ENCODE measurements at regions not wholly inside any gene's neighbourhood (a gene's known extent, or its start where the extent isn't known, plus 50 kb on each side); places are given as distances from the start of the nearest gene placed in this dataset.

GRCh38 chr10:29809383-29809782 is 174.6 kb upstream of the SVIL start:
- Mint-ChIP-seq H3K27ac (no peak overlapping the region), H3K4me3 (no peak overlapping the region), H3K9me3 (peaks cover 7% of the 10 kb centered on the region), H3K36me3 (ENCODE audit: low read depth) (peaks cover 8% of the 10 kb centered on the region), H3K27me3 (peaks cover 16% of the 10 kb centered on the region), H3K4me1 (peaks cover 33% of the 10 kb centered on the region)
- no peak for DNase-seq
- POLR2A ChIA-PET: no interaction called here
- CTCF ChIA-PET: no interaction called here

GRCh38 chr10:29807163-29807806 is 172.5 kb upstream of the SVIL start:
- DNase-seq: no peak
- ChIA-PET CTCF (no interaction called here), POLR2A (no interaction called here)
- H3K4me3 Mint-ChIP-seq: no peak overlapping the region
- H3K27me3 Mint-ChIP-seq: peaks cover 16% of the 10 kb centered on the region
- no peak overlapping the region for H3K27ac Mint-ChIP-seq
- peaks cover 40% of the 10 kb centered on the region for H3K4me1 Mint-ChIP-seq
- peaks cover 7% of the 10 kb centered on the region for H3K9me3 Mint-ChIP-seq
- peaks cover 8% of the 10 kb centered on the region for H3K36me3 Mint-ChIP-seq (ENCODE audit: low read depth)

GRCh38 chr10:29806350-29806788 is 171.6 kb upstream of the SVIL start:
- ChIA-PET CTCF (no interaction called here), POLR2A (no interaction called here)
- Mint-ChIP-seq H3K4me1 (peaks cover 31% of the 10 kb centered on the region), H3K36me3 (ENCODE audit: low read depth) (peaks cover 8% of the 10 kb centered on the region), H3K27ac (no peak overlapping the region), H3K9me3 (peaks cover 7% of the 10 kb centered on the region), H3K27me3 (peaks cover 21% of the 10 kb centered on the region), H3K4me3 (no peak overlapping the region)
- DNase-seq: no peak

- Mint-ChIP-seq H3K4me3 (no peak overlapping the region), H3K4me1 (peaks cover 20% of the 10 kb centered on the region), H3K27ac (no peak overlapping the region), H3K9me3 (peaks cover 7% of the 10 kb centered on the region), H3K27me3 (peaks cover 23% of the 10 kb centered on the region), H3K36me3 (ENCODE audit: low read depth) (peaks cover 3% of the 10 kb centered on the region)
- DNase-seq: no peak
- POLR2A ChIA-PET: no interaction called here
- CTCF ChIA-PET: no interaction called here
These were observed 170.5 kb upstream of the SVIL start for GRCh38 chr10:29805134-29805723.

GRCh38 chr10:29804025-29804852 is 169.5 kb upstream of the SVIL start:
- no peak for DNase-seq
- POLR2A ChIA-PET: no interaction called here
- CTCF ChIA-PET: no interaction called here
- Mint-ChIP-seq H3K9me3 (peaks cover 7% of the 10 kb centered on the region), H3K27ac (peak overlapping the region; percentile 47), H3K4me3 (no peak overlapping the region), H3K36me3 (ENCODE audit: low read depth) (no peaks in the 10 kb centered on the region), H3K27me3 (peaks cover 22% of the 10 kb centered on the region), H3K4me1 (peaks cover 15% of the 10 kb centered on the region)

- DNase-seq: no peak
- H3K4me3 Mint-ChIP-seq: no peak overlapping the region
- H3K27me3 Mint-ChIP-seq: peaks cover 16% of the 10 kb centered on the region
- no peaks in the 10 kb centered on the region for H3K36me3 Mint-ChIP-seq (ENCODE audit: low read depth)
- CTCF ChIA-PET: no interaction called here
- POLR2A ChIA-PET: no interaction called here
- H3K4me1 Mint-ChIP-seq: peaks cover 15% of the 10 kb centered on the region
- H3K9me3 Mint-ChIP-seq: peaks cover 7% of the 10 kb centered on the region
- H3K27ac Mint-ChIP-seq: no peak overlapping the region
These were observed 167.4 kb upstream of the SVIL start for GRCh38 chr10:29802171-29802570.

- Mint-ChIP-seq H3K27ac (no peak overlapping the region), H3K36me3 (ENCODE audit: low read depth) (no peaks in the 10 kb centered on the region), H3K4me1 (peaks cover 7% of the 10 kb centered on the region), H3K27me3 (peaks cover 10% of the 10 kb centered on the region), H3K4me3 (no peak overlapping the region), H3K9me3 (no peaks in the 10 kb centered on the region)
- no peak for DNase-seq
- ChIA-PET POLR2A (no interaction called here), CTCF (no interaction called here)
These were observed 164.3 kb upstream of the SVIL start for GRCh38 chr10:29798921-29799690.

GRCh38 chr10:29797616-29798015 is 162.8 kb upstream of the SVIL start:
- CTCF ChIA-PET: no interaction called here
- H3K36me3 Mint-ChIP-seq (ENCODE audit: low read depth): no peaks in the 10 kb centered on the region
- no peak for DNase-seq
- no peaks in the 10 kb centered on the region for H3K4me1 Mint-ChIP-seq
- no peaks in the 10 kb centered on the region for H3K9me3 Mint-ChIP-seq
- no peak overlapping the region for H3K4me3 Mint-ChIP-seq
- H3K27ac Mint-ChIP-seq: no peak overlapping the region
- POLR2A ChIA-PET: interaction anchor here (0.7 kb wide), 1 partner anchor 36 kb away, joined by 3 read pairs; no protein-coding TSS in a partner anchor
- H3K27me3 Mint-ChIP-seq: peaks cover 12% of the 10 kb centered on the region

GRCh38 chr10:29795850-29796249 is 161.1 kb upstream of the SVIL start:
- Mint-ChIP-seq H3K9me3 (no peaks in the 10 kb centered on the region), H3K36me3 (ENCODE audit: low read depth) (no peaks in the 10 kb centered on the region), H3K4me3 (no peak overlapping the region), H3K4me1 (no peaks in the 10 kb centered on the region), H3K27ac (no peak overlapping the region), H3K27me3 (peaks cover 7% of the 10 kb centered on the region)
- POLR2A ChIA-PET: no interaction called here
- no peak for DNase-seq
- CTCF ChIA-PET: no interaction called here

- ChIA-PET POLR2A (no interaction called here), CTCF (no interaction called here)
- H3K9me3 Mint-ChIP-seq: no peaks in the 10 kb centered on the region
- DNase-seq: no peak
- peaks cover 6% of the 10 kb centered on the region for H3K27me3 Mint-ChIP-seq
- H3K27ac Mint-ChIP-seq: no peak overlapping the region
- no peak overlapping the region for H3K4me3 Mint-ChIP-seq
- no peaks in the 10 kb centered on the region for H3K4me1 Mint-ChIP-seq
- no peaks in the 10 kb centered on the region for H3K36me3 Mint-ChIP-seq (ENCODE audit: low read depth)
These were observed 160.2 kb upstream of the SVIL start for GRCh38 chr10:29794776-29795611.

GRCh38 chr10:29791773-29792172 is 157.0 kb upstream of the SVIL start:
- peaks cover 4% of the 10 kb centered on the region for H3K27me3 Mint-ChIP-seq
- ChIA-PET CTCF (no interaction called here), POLR2A (no interaction called here)
- no peaks in the 10 kb centered on the region for H3K4me1 Mint-ChIP-seq
- H3K36me3 Mint-ChIP-seq (ENCODE audit: low read depth): no peaks in the 10 kb centered on the region
- no peak overlapping the region for H3K4me3 Mint-ChIP-seq
- H3K9me3 Mint-ChIP-seq: no peaks in the 10 kb centered on the region
- DNase-seq: no peak
- no peak overlapping the region for H3K27ac Mint-ChIP-seq

GRCh38 chr10:29790207-29790606 is 155.4 kb upstream of the SVIL start:
- H3K9me3 Mint-ChIP-seq: no peaks in the 10 kb centered on the region

More at GRCh38 chr10:29790207-29790606, 155.4 kb upstream of the SVIL start:
- ChIA-PET POLR2A (no interaction called here), CTCF (no interaction called here)
- no peak overlapping the region for H3K4me3 Mint-ChIP-seq
- H3K27ac Mint-ChIP-seq: no peak overlapping the region
- no peak for DNase-seq
- no peaks in the 10 kb centered on the region for H3K36me3 Mint-ChIP-seq (ENCODE audit: low read depth)
- no peaks in the 10 kb centered on the region for H3K4me1 Mint-ChIP-seq
- H3K27me3 Mint-ChIP-seq: peaks cover 16% of the 10 kb centered on the region

Data from activated CD4-positive, alpha-beta memory T cell treated with anti-CD3 and anti-CD28 coated beads, Interleukin-2, amount 10 ng/mL, durations not matched to agents 7 days and 5 days (primary cell).